Naive thymus-derived CD8-positive, alpha-beta T cell (primary cell): ENCODE measurements at regions not wholly inside any gene's neighbourhood (a gene's known extent, or its start where the extent isn't known, plus 50 kb on each side); places are given as distances from the start of the nearest gene placed in this dataset.
"Not testable (repeated sequence)": the region's sequence is repeated elsewhere in the genome, so short reads cannot be mapped to it uniquely, and the experiment has no call there.

Source experiments
- ATAC-seq, 2 donors: fragments of 150-1000 bp; cut with Tn5 transposase in 1 of 2; sonication (Bioruptor Pico), chemical (Tn5 transposase) in 1 of 2; 1 replicate in 1 of 2; 2 replicates in 1 of 2; pipeline ENCODE4 v1.10.0; 2021; ENCODE audit warnings: mild to moderate bottlenecking in 2 of 2, moderate library complexity in 2 of 2
- POLR2A ChIA-PET: fragments of 350-600 bp; sonication (Branson Sonifier 250); formaldehyde crosslinking; loops from one replicate; lab custom pipeline; 2021; ENCODE audit warnings: antibody characterized with exemption; lab: Charles Lee
- DNase-seq, 10 donors: peaks; one replicate each; pipeline versions ENCODE4 v3.0.0 to v3.0.0-alpha.2; 2020 to 2022
- H3K27ac Mint-ChIP-seq, 10 donors: one replicate each; pipeline ENCODE4 v1.8.0; 2020 to 2022; ENCODE audit warnings: mild to moderate bottlenecking in 10 of 10, mixed read lengths in 10 of 10, moderate library complexity in 4 of 10, inconsistent platforms in 1 of 10
- H3K27me3 Mint-ChIP-seq, 5 donors: one replicate each; pipeline ENCODE4 v1.8.0; 2021 to 2022; ENCODE audit warnings: mixed read lengths in 5 of 5
- H3K36me3 Mint-ChIP-seq, 3 donors: one replicate each; pipeline ENCODE4 v1.8.0; 2020 to 2022; ENCODE audit warnings: mixed read lengths in 3 of 3, mild to moderate bottlenecking in 2 of 3, inconsistent platforms in 1 of 3
- H3K4me1 Mint-ChIP-seq, 4 donors: one replicate each; pipeline ENCODE4 v1.8.0; 2021 to 2022; ENCODE audit warnings: mixed read lengths in 4 of 4
- H3K4me3 Mint-ChIP-seq, 10 donors: one replicate each; pipeline ENCODE4 v1.8.0; 2020 to 2022; ENCODE audit warnings: mild to moderate bottlenecking in 10 of 10, mixed read lengths in 10 of 10, moderate library complexity in 6 of 10, inconsistent platforms in 1 of 10
- H3K9me3 Mint-ChIP-seq, 9 donors: one replicate each; pipeline ENCODE4 v1.8.0; 2020 to 2022; ENCODE audit warnings: mixed read lengths in 9 of 9, mild to moderate bottlenecking in 3 of 9, inconsistent platforms in 1 of 9, moderate library complexity in 1 of 9

DNA sequence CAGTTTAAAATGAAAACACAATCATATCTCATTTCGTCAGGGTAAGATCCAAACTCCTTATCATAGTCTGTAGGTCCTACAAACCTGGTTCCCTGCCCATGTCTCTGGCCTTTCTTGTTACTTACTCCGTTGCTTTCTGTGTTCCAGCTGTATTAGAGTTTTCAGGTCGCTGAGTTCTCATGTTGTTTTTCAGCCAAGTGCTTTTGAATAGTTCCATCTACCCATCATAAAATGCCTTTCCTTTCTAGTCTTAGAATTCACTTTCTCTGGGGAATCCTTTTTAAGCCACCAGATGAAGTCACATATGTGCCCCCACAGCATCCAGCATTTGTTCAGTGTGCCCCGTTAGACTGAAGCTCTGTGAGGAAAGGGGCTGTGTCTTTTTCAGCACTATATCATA, 228.7 kb downstream of the YTHDC2 start:
- peaks cover 0 to 20% (median 4%) of the 10 kb centered on the region in 5 donors for H3K27me3 Mint-ChIP-seq
- H3K4me1 Mint-ChIP-seq: no peaks in the 10 kb centered on the region
- no peak for DNase-seq
- H3K9me3 Mint-ChIP-seq: peaks cover 0 to 8% (median 0%) of the 10 kb centered on the region in 9 donors
- POLR2A ChIA-PET: no interaction called here
- H3K36me3 Mint-ChIP-seq: no peaks in the 10 kb centered on the region
- H3K4me3 Mint-ChIP-seq: no peak overlapping the region
- H3K27ac Mint-ChIP-seq: no peak overlapping the region
- ATAC-seq: no peak

DNA sequence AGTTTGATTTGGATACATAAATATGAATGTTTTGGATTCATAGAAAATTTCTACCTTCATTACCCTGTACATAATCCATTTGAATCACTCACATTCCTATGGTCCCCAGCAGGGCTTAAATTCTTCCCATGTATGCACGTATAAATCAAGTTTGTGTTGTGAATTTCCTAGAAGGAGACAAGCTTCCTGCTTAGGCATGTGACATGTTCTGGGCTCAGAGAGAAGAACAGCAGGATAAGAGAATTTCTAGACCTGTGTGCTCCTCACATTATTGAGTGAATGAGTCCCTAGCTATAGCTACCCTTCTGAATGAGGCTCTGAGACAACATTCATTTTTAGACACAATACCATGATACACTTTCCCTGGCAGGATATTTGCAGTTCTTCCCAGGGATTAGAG, 229.1 kb downstream of the YTHDC2 start:
- ATAC-seq: no peak
- POLR2A ChIA-PET: no interaction called here
- Mint-ChIP-seq H3K4me1 (no peaks in the 10 kb centered on the region), H3K27me3 (peaks cover 0 to 20% (median 4%) of the 10 kb centered on the region in 5 donors), H3K4me3 (no peak overlapping the region), H3K9me3 (peaks cover 0 to 8% (median under 1%) of the 10 kb centered on the region in 9 donors), H3K36me3 (no peaks in the 10 kb centered on the region), H3K27ac (no peak overlapping the region)
- DNase-seq: no peak

DNA sequence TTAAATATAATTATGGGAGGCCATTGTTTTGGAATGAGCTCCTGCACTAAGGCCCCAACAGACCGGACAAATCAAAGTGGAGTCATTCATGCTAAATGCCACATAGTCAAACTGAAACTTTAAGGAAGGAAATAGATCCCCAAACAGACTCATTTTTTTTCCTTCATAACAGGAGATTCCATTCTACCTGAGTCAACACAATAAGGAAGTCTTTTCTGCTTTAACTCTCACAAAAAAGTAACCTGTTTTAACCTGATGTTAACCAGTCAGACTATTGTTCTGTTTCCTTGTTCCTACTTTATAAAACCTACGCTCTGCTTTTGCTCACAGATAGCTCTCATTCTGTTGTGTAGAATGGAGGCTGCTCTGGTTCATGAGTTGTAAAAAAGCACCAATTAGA, 234.9 kb downstream of the YTHDC2 start:
- ATAC-seq: no peak
- H3K27me3 Mint-ChIP-seq: peaks cover 0 to 8% (median 2%) of the 10 kb centered on the region in 5 donors
- DNase-seq: no peak
- peaks cover 0 to 13% (median 4%) of the 10 kb centered on the region in 9 donors for H3K9me3 Mint-ChIP-seq
- H3K4me1 Mint-ChIP-seq: no peaks in the 10 kb centered on the region
- no peak overlapping the region for H3K27ac Mint-ChIP-seq
- no peaks in the 10 kb centered on the region for H3K36me3 Mint-ChIP-seq
- no peak overlapping the region for H3K4me3 Mint-ChIP-seq
- POLR2A ChIA-PET: no interaction called here

DNA sequence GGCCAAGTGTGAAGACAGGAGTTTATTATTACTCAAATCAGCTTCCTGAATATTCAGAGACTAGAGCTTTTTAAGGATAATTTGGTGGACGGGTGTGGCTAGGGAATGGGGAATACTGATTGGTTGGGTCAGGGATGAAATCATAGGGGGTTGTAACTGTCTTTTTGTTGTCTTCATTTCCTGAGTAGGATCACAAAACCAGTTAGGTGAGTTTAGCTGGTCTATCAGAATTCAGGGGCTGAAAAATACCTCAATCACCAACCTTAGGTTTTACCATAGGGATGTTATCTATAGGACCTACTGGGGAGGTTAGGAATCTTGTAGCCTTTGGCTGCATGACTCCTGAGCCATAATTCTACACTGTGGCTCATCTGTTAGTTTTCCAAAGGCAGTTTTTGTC, 235.8 kb downstream of the YTHDC2 start:
- H3K9me3 Mint-ChIP-seq: peaks cover 0 to 13% (median 4%) of the 10 kb centered on the region in 9 donors
- H3K27me3 Mint-ChIP-seq: peaks cover 0 to 5% (median 0%) of the 10 kb centered on the region in 5 donors
- H3K36me3 Mint-ChIP-seq: no peaks in the 10 kb centered on the region
- no peak for DNase-seq
- no peaks in the 10 kb centered on the region for H3K4me1 Mint-ChIP-seq
- no peak overlapping the region for H3K4me3 Mint-ChIP-seq
- POLR2A ChIA-PET: no interaction called here
- no peak for ATAC-seq
- H3K27ac Mint-ChIP-seq: no peak overlapping the region

DNA sequence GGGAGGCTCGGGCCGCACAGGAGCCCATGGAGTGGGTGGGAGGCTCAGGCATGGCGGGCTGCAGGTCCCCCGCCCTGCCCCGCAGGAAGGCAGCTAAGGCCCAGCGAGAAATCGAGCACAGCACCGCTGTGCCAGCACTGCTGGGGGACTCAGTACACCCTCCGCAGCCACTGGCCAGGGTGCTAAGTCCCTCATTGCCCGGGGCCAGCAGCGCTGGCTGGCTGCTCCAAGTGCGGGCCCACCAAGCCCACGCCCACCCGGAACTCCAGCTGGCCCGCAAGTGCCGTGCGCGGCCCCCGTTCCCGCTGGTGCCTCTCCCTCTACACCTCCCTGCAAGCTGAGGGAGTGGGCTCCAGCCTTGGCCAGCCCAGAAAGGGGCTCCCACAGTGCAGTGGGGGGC, 239.7 kb downstream of the YTHDC2 start:
- Mint-ChIP-seq H3K9me3 (peaks cover 0 to 11% (median 4%) of the 10 kb centered on the region in 9 donors), H3K27me3 (peaks cover 0 to 28% (median 4%) of the 10 kb centered on the region in 5 donors)
- ATAC-seq, H3K36me3 Mint-ChIP-seq, DNase-seq, H3K27ac Mint-ChIP-seq, POLR2A ChIA-PET, H3K4me3 Mint-ChIP-seq, H3K4me1 Mint-ChIP-seq: not testable (repeated sequence)

DNA sequence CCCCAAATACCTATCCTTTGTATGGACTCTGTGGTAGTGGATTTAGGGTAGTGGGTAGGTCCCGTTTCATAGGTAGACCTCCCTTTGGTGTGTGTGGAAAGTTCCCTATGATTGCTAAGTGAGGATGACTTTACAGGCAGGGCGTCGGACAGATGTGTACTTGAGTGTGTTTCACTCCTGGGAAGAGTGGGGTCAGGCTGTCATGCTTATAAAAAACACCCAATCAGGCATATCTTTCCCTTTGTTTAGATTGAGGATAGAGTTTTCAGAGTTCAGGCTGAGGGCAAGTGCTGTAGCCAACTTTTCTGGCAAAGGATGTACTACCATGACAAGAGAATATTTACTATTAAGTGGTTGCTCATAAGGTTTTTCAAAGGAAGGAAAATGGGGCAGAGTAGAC, 242.0 kb downstream of the YTHDC2 start:
- H3K9me3 Mint-ChIP-seq: peaks cover 0 to 5% (median 0%) of the 10 kb centered on the region in 9 donors
- H3K27me3 Mint-ChIP-seq: peaks cover 0 to 28% (median 4%) of the 10 kb centered on the region in 5 donors
- POLR2A ChIA-PET: no interaction called here
- H3K36me3 Mint-ChIP-seq: no peaks in the 10 kb centered on the region
- ATAC-seq: no peak
- DNase-seq: no peak
- H3K4me1 Mint-ChIP-seq: no peaks in the 10 kb centered on the region
- H3K27ac Mint-ChIP-seq: no peak overlapping the region
- no peak overlapping the region for H3K4me3 Mint-ChIP-seq

DNA sequence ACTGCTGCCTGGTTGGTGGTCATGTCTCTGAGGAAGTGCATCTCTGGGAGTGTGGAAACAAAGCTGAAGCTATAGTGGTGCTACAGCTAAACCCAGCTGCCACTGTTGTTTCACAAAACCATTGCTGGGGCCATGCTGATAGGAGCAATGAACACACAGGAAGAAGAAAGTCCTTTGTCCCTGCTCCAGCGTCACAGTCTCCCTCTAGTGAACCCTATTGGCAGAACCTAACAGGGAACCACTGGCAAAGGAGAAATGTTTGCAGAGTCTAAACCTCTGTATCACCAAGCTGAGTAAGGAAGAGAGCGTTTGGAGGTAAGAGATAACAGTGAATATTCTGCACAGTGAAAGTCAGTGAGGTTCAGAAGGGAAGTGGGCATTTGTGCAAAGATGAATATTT, 244.0 kb downstream of the YTHDC2 start:
- Mint-ChIP-seq H3K9me3 (peaks cover 0 to 3% (median 0%) of the 10 kb centered on the region in 9 donors), H3K4me3 (no peak overlapping the region), H3K36me3 (no peaks in the 10 kb centered on the region), H3K4me1 (no peaks in the 10 kb centered on the region), H3K27ac (peak overlapping the region in 1 of 10 donors; percentile 7), H3K27me3 (peaks cover 0 to 28% (median 3%) of the 10 kb centered on the region in 5 donors)
- no peak for ATAC-seq
- DNase-seq: no peak
- POLR2A ChIA-PET: no interaction called here

DNA sequence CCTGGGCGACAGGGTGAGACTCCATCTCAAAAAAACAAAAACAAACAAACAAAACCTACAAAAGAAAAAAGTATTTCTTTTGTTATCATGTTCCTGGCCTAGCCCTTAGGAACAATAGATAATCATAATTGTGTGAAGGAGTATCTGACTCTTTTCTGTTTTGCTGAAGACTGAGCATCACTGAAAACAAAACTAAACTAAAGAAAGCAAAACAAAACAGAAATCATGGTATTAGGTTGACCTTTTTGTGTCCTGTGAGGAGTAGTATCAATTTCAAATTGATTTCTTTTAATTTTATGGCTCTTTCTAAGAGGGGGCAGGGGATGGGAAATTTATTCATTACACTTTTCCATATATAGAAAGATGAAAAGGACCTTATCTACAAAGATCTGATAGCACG, 246.0 kb downstream of the YTHDC2 start:
- Mint-ChIP-seq H3K36me3 (no peaks in the 10 kb centered on the region), H3K9me3 (peaks cover 0 to 4% (median 0%) of the 10 kb centered on the region in 9 donors), H3K4me1 (no peaks in the 10 kb centered on the region), H3K4me3 (no peak overlapping the region), H3K27ac (no peak overlapping the region), H3K27me3 (peaks cover 0 to 28% (median 2%) of the 10 kb centered on the region in 5 donors)
- POLR2A ChIA-PET: no interaction called here
- ATAC-seq (no peak), DNase-seq (no peak)

DNA sequence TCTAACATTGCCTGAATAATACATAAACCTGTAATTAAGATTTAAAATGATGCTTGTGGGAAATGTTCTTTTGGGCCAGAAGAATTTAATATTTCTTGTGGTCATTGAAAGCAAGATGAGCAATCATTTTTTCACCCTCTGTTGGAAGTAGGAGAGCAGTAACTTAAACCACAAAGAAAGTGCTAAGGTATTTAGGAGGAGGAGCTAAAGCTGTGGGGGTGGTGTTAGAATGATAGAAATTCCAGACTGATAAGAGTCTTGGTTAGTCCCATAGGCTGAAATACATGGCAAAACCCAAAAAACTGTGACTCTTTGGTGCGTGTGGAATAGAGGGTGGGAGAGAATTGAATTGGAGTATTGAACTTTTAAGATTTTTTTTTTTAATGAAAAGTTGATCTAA, 247.0 kb downstream of the YTHDC2 start:
- H3K9me3 Mint-ChIP-seq: peaks cover 0 to 7% (median 3%) of the 10 kb centered on the region in 9 donors
- no peak for DNase-seq
- POLR2A ChIA-PET: no interaction called here
- H3K27me3 Mint-ChIP-seq: peaks cover 0 to 30% (median 2%) of the 10 kb centered on the region in 5 donors
- ATAC-seq: no peak
- no peak overlapping the region for H3K27ac Mint-ChIP-seq
- no peaks in the 10 kb centered on the region for H3K4me1 Mint-ChIP-seq
- H3K36me3 Mint-ChIP-seq: no peaks in the 10 kb centered on the region
- H3K4me3 Mint-ChIP-seq: no peak overlapping the region

DNA sequence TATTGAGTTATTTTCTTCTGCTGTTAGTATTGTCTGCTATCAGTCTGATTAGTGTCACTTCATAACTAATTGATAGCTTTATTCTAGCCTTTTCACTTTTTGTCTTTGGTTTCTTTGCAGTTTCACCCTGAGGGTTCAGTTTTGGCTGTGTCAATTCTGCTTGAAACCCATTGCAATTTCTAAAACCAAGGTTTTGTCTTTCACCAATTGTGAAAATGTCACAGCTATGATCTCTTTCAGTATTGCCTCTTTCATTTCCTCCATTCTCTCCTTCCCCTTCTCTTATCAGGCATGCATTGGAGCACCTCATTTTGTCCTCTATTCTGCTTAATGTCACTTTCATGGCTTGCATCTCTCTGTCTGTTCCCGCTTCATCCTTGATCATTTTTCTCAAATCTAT, 248.1 kb downstream of the YTHDC2 start:
- H3K4me3 Mint-ChIP-seq: no peak overlapping the region
- DNase-seq: no peak
- H3K27ac Mint-ChIP-seq: no peak overlapping the region
- H3K36me3 Mint-ChIP-seq: peaks cover 0 to 8% (median 0%) of the 10 kb centered on the region in 3 donors
- POLR2A ChIA-PET: no interaction called here
- no peaks in the 10 kb centered on the region for H3K4me1 Mint-ChIP-seq
- H3K9me3 Mint-ChIP-seq: peaks cover 0 to 14% (median 8%) of the 10 kb centered on the region in 9 donors
- ATAC-seq: no peak
- H3K27me3 Mint-ChIP-seq: peaks cover 0 to 29% (median 2%) of the 10 kb centered on the region in 5 donors

DNA sequence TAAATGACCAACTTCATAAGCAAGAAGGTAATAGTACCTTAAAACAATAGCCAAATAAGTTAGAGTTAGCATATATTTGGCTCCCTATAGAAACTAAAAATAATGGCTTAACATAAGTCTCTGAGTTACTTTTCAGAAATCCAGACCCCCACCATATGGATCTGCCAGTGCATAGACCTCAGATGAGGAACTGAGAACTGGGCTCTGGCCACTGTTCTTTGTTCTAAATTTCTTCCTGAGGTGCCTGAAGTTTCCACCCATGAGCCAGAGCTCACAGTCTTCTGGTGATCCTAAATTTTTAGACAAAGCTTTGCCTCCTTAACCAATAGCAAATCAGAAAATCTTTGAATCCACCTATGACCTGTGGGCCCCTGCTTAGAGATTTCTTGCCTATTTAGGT, 250.9 kb downstream of the YTHDC2 start:
- peaks cover 0 to 32% (median 23%) of the 10 kb centered on the region in 9 donors for H3K9me3 Mint-ChIP-seq
- H3K27ac Mint-ChIP-seq: no peak overlapping the region
- no peaks in the 10 kb centered on the region for H3K4me1 Mint-ChIP-seq
- no peak overlapping the region for H3K4me3 Mint-ChIP-seq
- ATAC-seq: no peak
- POLR2A ChIA-PET: no interaction called here
- peaks cover 0 to 17% (median 1%) of the 10 kb centered on the region in 5 donors for H3K27me3 Mint-ChIP-seq
- DNase-seq: no peak
- H3K36me3 Mint-ChIP-seq: peaks cover 0 to 23% (median 0%) of the 10 kb centered on the region in 3 donors

DNA sequence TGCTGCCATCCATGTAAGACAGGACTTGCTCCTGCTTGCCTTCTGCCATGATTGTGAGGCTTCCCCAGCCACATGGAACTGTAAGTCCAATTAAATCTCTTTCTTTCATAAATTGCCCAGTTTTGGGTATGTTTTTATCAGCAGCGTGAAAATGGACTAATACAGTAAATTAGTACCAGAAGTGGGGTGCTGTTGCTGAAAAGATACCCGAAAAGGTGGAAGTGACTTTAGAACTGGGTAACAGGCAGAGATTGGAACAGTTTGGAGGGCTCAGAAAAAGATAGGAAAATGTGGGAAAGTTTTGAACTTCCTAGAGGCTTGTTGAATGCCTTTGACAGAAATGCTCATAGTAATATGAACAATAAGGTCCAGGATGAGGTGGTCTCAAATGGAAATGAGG, 253.3 kb downstream of the YTHDC2 start:
- ATAC-seq, DNase-seq, POLR2A ChIA-PET, H3K4me1 Mint-ChIP-seq, H3K4me3 Mint-ChIP-seq, H3K27ac Mint-ChIP-seq: not testable (repeated sequence)
- Mint-ChIP-seq H3K36me3 (peaks cover 0 to 23% (median 0%) of the 10 kb centered on the region in 3 donors), H3K9me3 (peaks cover 0 to 32% (median 23%) of the 10 kb centered on the region in 9 donors), H3K27me3 (peaks cover 0 to 14% (median 0%) of the 10 kb centered on the region in 5 donors)

DNA sequence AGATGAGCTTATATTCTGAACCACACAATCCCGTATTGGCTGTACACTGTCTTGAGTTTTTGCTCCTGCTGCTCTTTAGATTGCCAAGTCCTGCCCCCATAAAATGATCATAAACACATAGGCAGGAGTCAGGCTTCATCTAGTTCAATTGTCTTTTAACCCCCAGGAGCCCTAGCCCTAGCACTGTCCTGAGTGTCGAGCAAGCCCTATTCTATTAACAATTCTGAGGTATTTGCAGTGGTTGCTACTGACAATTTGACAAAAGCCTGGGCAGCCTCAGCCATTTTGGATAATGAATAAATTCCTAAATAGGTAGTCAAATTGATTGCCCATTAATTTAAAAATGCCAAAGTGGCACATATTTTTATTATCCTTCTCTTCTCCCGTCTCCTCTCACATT, 257.2 kb downstream of the YTHDC2 start:
- POLR2A ChIA-PET: no interaction called here
- H3K9me3 Mint-ChIP-seq: peaks cover 0 to 26% (median 21%) of the 10 kb centered on the region in 9 donors
- DNase-seq (no peak), ATAC-seq (no peak)
- H3K27ac Mint-ChIP-seq: no peak overlapping the region
- peaks cover 0 to 7% (median 0%) of the 10 kb centered on the region in 5 donors for H3K27me3 Mint-ChIP-seq
- no peak overlapping the region for H3K4me3 Mint-ChIP-seq
- H3K4me1 Mint-ChIP-seq: no peaks in the 10 kb centered on the region
- peaks cover 0 to 23% (median 0%) of the 10 kb centered on the region in 3 donors for H3K36me3 Mint-ChIP-seq

DNA sequence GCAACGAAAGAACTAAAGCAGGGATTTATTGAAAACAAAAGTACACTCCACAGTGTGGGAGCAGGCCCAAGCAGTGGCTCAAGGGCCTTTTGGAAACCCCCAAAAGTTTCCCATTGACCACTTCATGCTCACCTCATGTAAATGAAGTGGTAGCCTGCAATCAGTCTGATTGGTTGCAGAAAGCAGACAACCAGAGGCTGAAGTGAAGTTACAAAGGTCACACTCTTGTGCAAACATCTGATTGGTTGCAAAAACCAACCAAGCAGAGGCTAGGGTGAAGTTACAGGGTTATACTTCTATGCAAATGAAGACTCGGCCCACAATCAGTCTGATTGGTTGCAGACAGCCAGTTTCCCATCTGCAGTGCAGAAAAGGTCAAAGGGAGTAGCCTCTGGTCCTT, 258.0 kb downstream of the YTHDC2 start:
- peaks cover 0 to 19% (median 15%) of the 10 kb centered on the region in 9 donors for H3K9me3 Mint-ChIP-seq

More for the DNA sequence above, 258.0 kb downstream of the YTHDC2 start:
- peaks cover 0 to 16% (median 0%) of the 10 kb centered on the region in 3 donors for H3K36me3 Mint-ChIP-seq
- POLR2A ChIA-PET: no interaction called here
- H3K27me3 Mint-ChIP-seq: peaks cover 0 to 11% (median 2%) of the 10 kb centered on the region in 5 donors
- ATAC-seq (no peak), DNase-seq (no peak)
- peaks cover 0 to under 1% (median 0%) of the 10 kb centered on the region in 4 donors for H3K4me1 Mint-ChIP-seq
- no peak overlapping the region for H3K4me3 Mint-ChIP-seq
- no peak overlapping the region for H3K27ac Mint-ChIP-seq
